Gastrocnemius medialis (tissue), 4 donors: ENCODE measurements at regions not wholly inside any gene's neighbourhood (a gene's known extent, or its start where the extent isn't known, plus 50 kb on each side); places are given as distances from the start of the nearest gene placed in this dataset.
A peak's percentile ranks its signal among the peaks of the same experiment; 100 is the strongest.

Experiments
- ATAC-seq, 2 donors: fragments of 150-250 bp; one replicate each; pipeline ENCODE4 v1.9.1; 2016
- DNase-seq, 2 donors: peaks; one replicate each; pipeline ENCODE4 v3.0.0-alpha.2; 2019
- H3K27ac ChIP-seq, 4 donors: fragments of 200-600 bp; sonication (generic); 1 replicate in 1 of 4; 2 replicates in 3 of 4; pipeline ENCODE4 v1.5.1; 2016 to 2018; ENCODE audit warnings: mild to moderate bottlenecking in 2 of 4, moderate library complexity in 1 of 4
- H3K27me3 ChIP-seq, 3 donors: fragments of 200-600 bp; sonication (generic) in 2 of 3; 1 replicate in 1 of 3; 2 replicates in 2 of 3; pipeline versions ENCODE4 v1.5.1 to v1.6.0; 2016 to 2019; ENCODE audit warnings: mild to moderate bottlenecking in 1 of 3, moderate library complexity in 1 of 3
- H3K36me3 ChIP-seq, 2 donors: fragments of 200-600 bp; sonication (generic) in 1 of 2; one replicate each; pipeline ENCODE4 v1.5.1; 2017 to 2018
- H3K4me1 ChIP-seq, 2 donors: fragments of 200-600 bp; sonication (generic) in 1 of 2; one replicate each; pipeline ENCODE4 v1.5.1; 2016 to 2017; ENCODE audit warnings: mild to moderate bottlenecking in 2 of 2
- H3K4me3 ChIP-seq, 4 donors: fragments of 200-600 bp; sonication (generic) in 3 of 4; 1 replicate in 1 of 4; 2 replicates in 3 of 4; pipeline ENCODE4 v1.5.1; 2016 to 2019; ENCODE audit warnings: mild to moderate bottlenecking in 2 of 4
- H3K9me3 ChIP-seq, 3 donors: fragments of 200-600 bp; sonication (generic) in 2 of 3; 1 replicate in 1 of 3; 2 replicates in 2 of 3; pipeline ENCODE4 v1.5.1; 2016 to 2019
- POLR2A ChIP-seq, 2 donors: fragments of 450-650 bp; IDR thresholded peaks; one replicate each; pipeline ENCODE4 v1.6.1; 2017; ENCODE audit warnings: antibody characterized with exemption in 2 of 2, mild to moderate bottlenecking in 2 of 2, moderate library complexity in 2 of 2
- in situ Hi-C, 4 donors: fragments of 200-750 bp; cut with MboI; loops; one replicate each; pipeline versions ENCODE4 v1.15.0 to v1.8.0; 2017; ENCODE audit warnings: low sequenced_read_pairs in 4 of 4
- intact Hi-C: fragments of 100-400 bp; cut with DNase I; formaldehyde crosslinking; loops from one replicate; pipeline ENCODE4 v1.15.1; 2023; ENCODE audit warnings: low total_unique reads
- TF ChIP-seq, protein P1 (sequence below), 5 experiments: fragments of 450-650 bp in 3 of 5; fragments of 200-600 bp in 2 of 5; sonication (generic) in 2 of 5; IDR thresholded peaks in 4 of 5; conservative IDR thresholded peaks in 1 of 5; 1 replicate in 4 of 5; 2 replicates in 1 of 5; pipeline ENCODE4 v1.5.1; 2016 to 2019; ENCODE audit warnings: antibody characterized with exemption in 5 of 5, mild to moderate bottlenecking in 3 of 5, moderate library complexity in 3 of 5

DNA sequence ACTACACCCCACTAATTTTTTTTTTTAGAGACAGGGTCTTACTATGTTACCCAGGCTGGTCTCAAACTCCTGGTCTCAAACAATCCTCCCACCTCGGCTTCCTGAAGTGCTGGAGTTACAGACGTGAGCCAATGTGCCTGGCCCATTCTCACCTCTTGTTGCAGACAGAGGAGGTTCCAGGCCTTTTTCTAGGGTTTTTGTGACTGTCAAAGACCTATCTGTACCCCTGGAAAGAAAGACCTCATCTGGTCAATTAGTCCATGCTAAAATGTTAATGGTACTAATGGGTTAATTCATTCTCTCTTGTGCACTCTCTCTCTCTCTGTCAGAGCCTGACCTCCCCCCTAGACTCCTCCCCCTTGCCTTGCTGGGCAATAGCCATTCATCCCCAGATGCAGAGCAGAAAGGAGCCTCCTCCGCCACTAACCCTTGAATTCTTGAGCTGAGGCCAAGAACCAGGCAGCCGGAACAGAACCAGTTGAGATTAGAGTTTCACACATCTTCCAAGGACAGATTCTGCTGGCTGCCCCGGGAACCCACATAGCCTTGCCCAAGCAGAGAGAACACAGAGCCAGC lies 209.7 kb downstream of the SKIDA1 start:
- in situ Hi-C loops, result no loop called here
- H3K27ac ChIP-seq, result peak overlapping the region in 2 of 4 donors; percentile 25 to 39
- ATAC-seq, result peak in 1 of 2 donors; percentile 60

DNA sequence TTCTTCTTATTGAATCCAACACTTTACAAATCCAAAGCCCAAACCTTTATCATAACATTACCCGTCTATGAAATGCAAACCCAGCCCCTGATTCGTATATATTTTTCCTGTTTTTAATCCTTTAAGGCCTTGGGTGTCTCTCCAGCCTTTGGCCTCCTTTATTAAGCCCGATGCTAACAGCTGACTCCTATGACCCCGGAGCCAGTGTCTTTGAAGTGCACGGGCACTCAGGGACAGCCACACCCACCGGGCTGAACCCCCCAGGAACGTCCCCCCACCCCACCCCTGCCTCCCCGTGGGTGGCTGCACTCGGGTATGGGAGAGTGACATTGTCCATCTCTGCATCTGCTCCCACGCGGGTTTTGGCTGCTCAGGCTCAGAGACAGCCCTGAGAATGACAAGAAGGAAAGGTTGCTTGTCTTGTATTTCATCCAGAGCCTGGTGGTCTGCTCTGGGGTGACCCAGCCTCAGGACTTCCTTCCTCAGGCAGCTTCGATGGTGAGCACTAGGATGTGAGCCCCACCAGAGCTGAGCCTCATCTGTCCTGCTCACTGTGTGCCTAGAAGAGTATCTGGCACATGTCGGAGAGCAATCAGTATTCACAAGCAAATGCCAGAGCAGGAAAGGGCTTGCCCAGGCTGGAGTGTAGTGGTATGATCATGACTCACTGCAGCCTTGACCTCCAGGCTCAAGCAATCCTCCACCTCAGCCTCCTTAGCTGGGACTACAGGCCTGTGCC lies 210.4 kb downstream of the SKIDA1 start:
- H3K9me3 ChIP-seq, result no peaks in the 10 kb centered on the region
- intact Hi-C loops (no loop called here), in situ Hi-C loops (no loop called here)
- peaks cover 0 to 6% of the 10 kb centered on the region in 2 donors for H3K4me1 ChIP-seq
- no peak for ATAC-seq
- no peak overlapping the region for H3K4me3 ChIP-seq
- no peaks in the 10 kb centered on the region for H3K36me3 ChIP-seq
- no peak for DNase-seq
- H3K27ac ChIP-seq, result peak overlapping the region in 1 of 4 donors; percentile 39
- TF ChIP-seq POLR2A (IDR thresholded peaks at IDR 0.05), result no peak
- TF ChIP-seq, protein P1, sequence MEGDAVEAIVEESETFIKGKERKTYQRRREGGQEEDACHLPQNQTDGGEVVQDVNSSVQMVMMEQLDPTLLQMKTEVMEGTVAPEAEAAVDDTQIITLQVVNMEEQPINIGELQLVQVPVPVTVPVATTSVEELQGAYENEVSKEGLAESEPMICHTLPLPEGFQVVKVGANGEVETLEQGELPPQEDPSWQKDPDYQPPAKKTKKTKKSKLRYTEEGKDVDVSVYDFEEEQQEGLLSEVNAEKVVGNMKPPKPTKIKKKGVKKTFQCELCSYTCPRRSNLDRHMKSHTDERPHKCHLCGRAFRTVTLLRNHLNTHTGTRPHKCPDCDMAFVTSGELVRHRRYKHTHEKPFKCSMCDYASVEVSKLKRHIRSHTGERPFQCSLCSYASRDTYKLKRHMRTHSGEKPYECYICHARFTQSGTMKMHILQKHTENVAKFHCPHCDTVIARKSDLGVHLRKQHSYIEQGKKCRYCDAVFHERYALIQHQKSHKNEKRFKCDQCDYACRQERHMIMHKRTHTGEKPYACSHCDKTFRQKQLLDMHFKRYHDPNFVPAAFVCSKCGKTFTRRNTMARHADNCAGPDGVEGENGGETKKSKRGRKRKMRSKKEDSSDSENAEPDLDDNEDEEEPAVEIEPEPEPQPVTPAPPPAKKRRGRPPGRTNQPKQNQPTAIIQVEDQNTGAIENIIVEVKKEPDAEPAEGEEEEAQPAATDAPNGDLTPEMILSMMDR (IDR thresholded peaks at IDR 0.05 in 4 of 5, conservative IDR thresholded peaks at IDR 0.05 in 1 of 5), result no peak
- no peaks in the 10 kb centered on the region for H3K27me3 ChIP-seq

More for the DNA sequence above, 209.7 kb downstream of the SKIDA1 start:
- Histone ChIP-seq H3K36me3 (no peaks in the 10 kb centered on the region), H3K9me3 (no peaks in the 10 kb centered on the region), H3K4me1 (peaks cover 0 to 6% of the 10 kb centered on the region in 2 donors), H3K27me3 (no peaks in the 10 kb centered on the region), H3K4me3 (no peak overlapping the region)
- DNase-seq, result peak in 1 of 2 donors; percentile 16
- TF ChIP-seq POLR2A (IDR thresholded peaks at IDR 0.05), result no peak
- TF ChIP-seq, protein P1 (IDR thresholded peaks at IDR 0.05 in 4 of 5, conservative IDR thresholded peaks at IDR 0.05 in 1 of 5), result no peak
- intact Hi-C loops, result no loop called here

DNA sequence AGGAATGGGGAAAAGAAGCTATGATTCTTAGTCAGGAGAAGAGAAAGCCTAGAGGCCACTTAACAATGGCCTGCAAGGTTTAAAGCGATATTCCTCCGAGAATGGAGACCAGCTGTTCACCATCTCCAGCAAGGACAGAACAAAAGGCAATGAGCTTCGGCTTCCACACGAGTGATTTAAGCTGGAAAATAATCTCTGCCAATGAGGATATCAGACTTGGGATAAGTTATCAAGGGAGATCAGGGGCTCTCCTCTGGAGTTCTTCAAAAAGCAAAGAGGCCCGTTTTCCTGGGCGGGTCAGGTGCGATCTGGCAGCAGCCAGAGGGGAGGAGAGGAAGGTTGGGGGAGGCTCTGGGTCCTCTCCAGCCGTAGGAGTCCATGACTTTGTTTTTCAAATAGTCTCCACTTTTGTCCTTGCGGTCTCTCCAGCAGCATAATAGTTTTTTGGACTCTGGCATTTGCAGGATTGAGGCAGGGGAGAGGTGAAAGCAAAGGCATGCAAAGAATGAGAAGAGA lies 211.3 kb downstream of the SKIDA1 start:
- Histone ChIP-seq H3K27ac (no peak overlapping the region), H3K4me1 (peaks cover 0 to 6% of the 10 kb centered on the region in 2 donors), H3K9me3 (no peaks in the 10 kb centered on the region), H3K27me3 (no peaks in the 10 kb centered on the region), H3K4me3 (no peak overlapping the region), H3K36me3 (no peaks in the 10 kb centered on the region)
- DNase-seq (no peak), ATAC-seq (no peak)
- in situ Hi-C loops (no loop called here), intact Hi-C loops (no loop called here)
- no peak for TF ChIP-seq POLR2A (IDR thresholded peaks at IDR 0.05)
- TF ChIP-seq, protein P1 (IDR thresholded peaks at IDR 0.05 in 4 of 5, conservative IDR thresholded peaks at IDR 0.05 in 1 of 5), result no peak

DNA sequence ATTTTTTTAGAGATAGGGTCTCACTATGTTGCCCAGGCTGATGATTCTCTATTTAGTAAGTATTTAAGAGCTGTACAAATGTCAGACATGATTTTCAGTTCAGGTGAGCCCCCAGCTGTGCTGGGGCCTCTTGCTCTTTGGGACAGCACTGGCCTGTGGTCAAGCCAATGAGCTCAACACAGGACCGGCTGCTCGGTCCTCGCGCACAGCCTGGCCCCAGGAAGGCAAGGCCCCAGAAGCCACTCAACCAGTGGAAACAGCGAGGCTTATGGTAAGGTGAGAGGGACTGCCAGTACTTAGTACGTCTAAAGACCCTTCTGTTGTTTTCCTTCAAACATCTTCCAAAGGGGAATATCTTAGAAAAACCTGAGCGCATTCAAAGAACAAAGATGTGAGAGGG lies 211.8 kb downstream of the SKIDA1 start:
- DNase-seq (no peak), ATAC-seq (no peak)
- in situ Hi-C loops, result no loop called here
- H3K27me3 ChIP-seq, result no peaks in the 10 kb centered on the region
- H3K36me3 ChIP-seq, result no peaks in the 10 kb centered on the region
- no peak overlapping the region for H3K27ac ChIP-seq
- TF ChIP-seq, protein P1 (IDR thresholded peaks at IDR 0.05 in 4 of 5, conservative IDR thresholded peaks at IDR 0.05 in 1 of 5), result no peak
- no peak for TF ChIP-seq POLR2A (IDR thresholded peaks at IDR 0.05)
- intact Hi-C loops, result no loop called here
- peaks cover 0 to 6% of the 10 kb centered on the region in 2 donors for H3K4me1 ChIP-seq
- no peaks in the 10 kb centered on the region for H3K9me3 ChIP-seq
- H3K4me3 ChIP-seq, result no peak overlapping the region
